22Rv1 (cell line): ENCODE measurements at regions not wholly inside any gene's neighbourhood (a gene's known extent, or its start where the extent isn't known, plus 50 kb on each side); places are given as distances from the start of the nearest gene placed in this dataset.

Source experiments
- H3K27ac ChIP-seq: fragments of 450-650 bp; 2 replicates; pipeline ENCODE4 v1.5.1; 2017
- CTCF ChIP-seq: fragments of 450-650 bp; IDR thresholded peaks from 2 replicates; pipeline ENCODE4 v1.5.1; 2017; ENCODE audit warnings: mild to moderate bottlenecking
- ZFX ChIP-seq: fragments of 450-650 bp; IDR thresholded peaks from 2 replicates; pipeline ENCODE4 v1.6.1; 2017; ENCODE audit warnings: antibody characterized with exemption, borderline replicate concordance

GRCh38 chr1:65691972-65692371 lies 100.7 kb upstream of the PDE4B start:
- no peak overlapping the region for H3K27ac ChIP-seq
- TF ChIP-seq CTCF (no peak), ZFX (no peak)

DNA sequence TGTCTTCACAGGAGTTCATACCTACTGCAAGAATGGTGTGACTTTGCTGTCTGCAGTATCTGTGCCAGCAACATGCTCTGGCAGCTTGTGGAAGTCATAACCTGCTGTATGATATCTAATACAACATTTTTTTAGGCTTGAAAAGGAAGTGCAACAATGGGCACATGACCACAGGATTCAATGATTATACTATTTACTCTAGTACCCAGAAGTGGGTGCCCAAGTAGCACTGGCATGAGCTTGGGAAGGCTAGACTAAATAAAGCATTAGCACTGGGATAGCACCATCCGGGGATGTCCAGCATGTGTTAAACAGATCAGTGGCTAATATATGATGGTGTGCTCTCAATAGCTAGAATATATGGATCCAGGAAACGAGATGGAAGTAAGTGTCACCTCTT lies 98.6 kb upstream of the PDE4B start:
- H3K27ac ChIP-seq = no peak overlapping the region
- no peak for TF ChIP-seq CTCF
- TF ChIP-seq ZFX = no peak

GRCh38 chr1:65694933-65695332 lies 97.8 kb upstream of the PDE4B start:
- no peak overlapping the region for H3K27ac ChIP-seq
- TF ChIP-seq CTCF (no peak), ZFX (no peak)

DNA sequence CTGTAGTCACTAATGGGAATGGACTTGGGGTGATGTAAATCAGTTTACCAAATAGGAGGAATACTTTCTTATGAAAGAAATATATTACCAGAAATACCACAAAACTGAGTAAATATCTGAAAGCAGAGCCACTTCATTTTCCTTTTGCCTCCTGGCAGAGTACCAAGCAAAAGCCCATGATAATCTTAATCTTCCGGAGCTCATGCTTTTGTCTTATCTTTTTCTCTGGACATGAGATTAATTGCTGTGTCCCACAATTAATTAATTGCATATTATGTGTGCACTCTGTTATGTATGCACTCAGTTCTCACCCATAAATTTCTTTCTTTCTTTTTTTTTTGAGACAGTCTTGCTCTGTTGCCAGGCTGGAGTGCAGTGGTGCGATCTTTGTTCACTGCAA lies 94.1 kb upstream of the PDE4B start:
- H3K27ac ChIP-seq = no peak overlapping the region
- TF ChIP-seq CTCF = no peak
- TF ChIP-seq ZFX = no peak

DNA sequence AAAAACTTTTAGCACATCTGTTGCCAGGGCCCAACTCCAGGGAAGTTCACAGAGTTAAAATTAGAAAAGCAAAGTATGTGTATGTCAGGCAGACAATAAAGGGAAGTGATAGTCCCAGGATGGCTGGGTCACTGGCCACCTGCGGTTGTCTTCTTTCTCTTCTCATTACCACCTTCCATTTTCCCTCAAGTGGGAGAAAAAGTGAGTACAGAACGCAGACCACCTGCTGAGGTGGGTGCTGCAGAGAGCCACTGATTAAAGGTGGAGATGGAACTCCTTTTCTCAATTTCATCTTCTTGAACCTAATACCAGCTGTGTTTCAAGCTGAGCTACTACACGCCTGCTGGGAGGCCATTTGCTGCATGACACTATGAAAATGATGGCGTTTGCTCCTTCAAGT lies 88.8 kb upstream of the PDE4B start:
- TF ChIP-seq ZFX = no peak
- no peak for TF ChIP-seq CTCF
- no peak overlapping the region for H3K27ac ChIP-seq

GRCh38 chr1:65704318-65704717 lies 88.4 kb upstream of the PDE4B start:
- no peak for TF ChIP-seq ZFX
- TF ChIP-seq CTCF = no peak
- no peak overlapping the region for H3K27ac ChIP-seq

GRCh38 chr1:65717815-65718454 lies 74.8 kb upstream of the PDE4B start:
- peak; percentile 15; the same call in 1 of the 2 replicates for TF ChIP-seq CTCF
- TF ChIP-seq ZFX = no peak
- no peak overlapping the region for H3K27ac ChIP-seq
